IMR-90 (cell line): ENCODE measurements at regions not wholly inside any gene's neighbourhood (a gene's known extent, or its start where the extent isn't known, plus 50 kb on each side); places are given as distances from the start of the nearest gene placed in this dataset.

Experiments
- ATAC-seq: fragments of 200-7000 bp; cut with Tn5 transposase; 2 replicates; pipeline ENCODE4 v1.9.1; 2020; ENCODE audit warnings: low read depth, mild to moderate bottlenecking, moderate library complexity
- BruUV-seq: library from RNA; stranded (reverse); fragments of 400-500 nt; replicated peaks from 2 replicates; lab custom pipeline; 2021; lab: Mats Ljungman, UMichigan
- CTCF ChIA-PET: fragments of 300-600 bp; formaldehyde crosslinking; extraction: SDS; loops from one replicate; lab custom pipeline; 2021; ENCODE audit warnings: antibody characterized with exemption; lab: Yijun Ruan, JAX
- POLR2A ChIA-PET: fragments of 300-600 bp; sonication (Branson Sonifier 250); formaldehyde crosslinking; loops from one replicate; lab custom pipeline; 2022; ENCODE audit warnings: antibody characterized with exemption; ENCODE audit not compliant: unreplicated experiment; lab: Charles Lee
- DNase-seq: peaks from one replicate; pipeline ENCODE4 v3.0.0; 2013
- H2AFZ ChIP-seq: replicated peaks from 2 replicates; pipeline ENCODE3; 2013; ENCODE audit warnings: low read length, mild to moderate bottlenecking; ENCODE audit not compliant: poor library complexity
- H2AK5ac ChIP-seq: 2 replicates; pipeline ENCODE4 v1.6.1; 2013; ENCODE audit warnings: low read depth, low read length, inconsistent platforms
- H2AK9ac ChIP-seq: replicated peaks from 2 replicates; pipeline ENCODE3; 2013; ENCODE audit warnings: mild to moderate bottlenecking, low read depth, low read length, moderate library complexity; ENCODE audit not compliant: poor library complexity
- H2BK120ac ChIP-seq: 2 replicates; pipeline ENCODE4 v1.6.1; 2013; ENCODE audit warnings: low read depth, low read length, inconsistent platforms
- H2BK15ac ChIP-seq: 3 replicates; pipeline ENCODE4 v1.6.1; 2013; ENCODE audit warnings: low read depth, low read length, inconsistent platforms
- H2BK20ac ChIP-seq: 2 replicates; pipeline ENCODE4 v1.6.1; 2013; ENCODE audit warnings: low read depth, mild to moderate bottlenecking, inconsistent platforms, low read length, moderate library complexity
- H2BK5ac ChIP-seq: 2 replicates; pipeline ENCODE4 v1.6.1; 2013; ENCODE audit warnings: mild to moderate bottlenecking, low read depth, low read length, inconsistent platforms; ENCODE audit not compliant: poor library complexity, severe bottlenecking
- H3K14ac ChIP-seq: replicated peaks from 2 replicates; pipeline ENCODE4 v1.6.1; 2013; ENCODE audit warnings: low read depth, low read length, inconsistent platforms
- H3K18ac ChIP-seq: 2 replicates; pipeline ENCODE4 v1.6.1; 2013; ENCODE audit warnings: low read depth, low read length, control low read depth
- H3K23ac ChIP-seq: 2 replicates; pipeline ENCODE4 v1.6.1; 2013; ENCODE audit warnings: low read depth, low read length, inconsistent platforms
- H3K27ac ChIP-seq: 2 replicates; pipeline ENCODE4 v1.5.1; 2013; ENCODE audit warnings: mild to moderate bottlenecking, control low read depth, low read length; ENCODE audit not compliant: insufficient read depth
- H3K27me3 ChIP-seq: 2 replicates; pipeline ENCODE4 v1.6.1; 2013; ENCODE audit warnings: low read length; ENCODE audit not compliant: control insufficient read depth, insufficient read depth
- H3K36me3 ChIP-seq: 2 replicates; pipeline ENCODE4 v1.6.1; 2013; ENCODE audit warnings: low read length, mixed read lengths; ENCODE audit not compliant: control insufficient read depth, insufficient read depth
- H3K4ac ChIP-seq: 2 replicates; pipeline ENCODE4 v1.6.1; 2013; ENCODE audit warnings: low read depth, low read length, inconsistent platforms
- H3K4me1 ChIP-seq: 2 replicates; pipeline ENCODE4 v1.6.1; 2013; ENCODE audit warnings: low read length, mixed read lengths; ENCODE audit not compliant: control insufficient read depth, insufficient read depth
- H3K4me2 ChIP-seq: 2 replicates; pipeline ENCODE4 v1.6.1; 2013; ENCODE audit warnings: low read depth, mild to moderate bottlenecking, control low read depth, low read length, moderate library complexity
- H3K4me3 ChIP-seq: 2 replicates; pipeline ENCODE4 v1.5.1; 2013; ENCODE audit warnings: low read depth, mild to moderate bottlenecking, control low read depth, low read length, moderate library complexity; ENCODE audit not compliant: insufficient read depth
- H3K56ac ChIP-seq: 2 replicates; pipeline ENCODE4 v1.6.1; 2013; ENCODE audit warnings: low read length, inconsistent platforms; ENCODE audit not compliant: insufficient read depth; ENCODE audit errors: extremely low read depth
- H3K79me1 ChIP-seq, 2 experiments: 2 replicates each; pipeline ENCODE4 v1.6.1; 2013; ENCODE audit warnings: low read length in 2 of 2, inconsistent platforms in 1 of 2, low read depth in 1 of 2
- H3K9ac ChIP-seq: 2 replicates; pipeline ENCODE4 v1.6.1; 2013; ENCODE audit warnings: low read depth, low read length, control low read depth
- H3K9me1 ChIP-seq: 2 replicates; pipeline ENCODE4 v1.6.1; 2013; ENCODE audit warnings: low read length, inconsistent platforms; ENCODE audit not compliant: insufficient read depth
- H3K9me3 ChIP-seq: 2 replicates; pipeline ENCODE4 v1.6.1; 2013; ENCODE audit warnings: low read length; ENCODE audit not compliant: control insufficient read depth, insufficient read depth
- H4K20me1 ChIP-seq: 2 replicates; pipeline ENCODE4 v1.6.1; 2013; ENCODE audit warnings: low read length, inconsistent platforms; ENCODE audit not compliant: insufficient read depth
- H4K5ac ChIP-seq: 2 replicates; pipeline ENCODE4 v1.6.1; 2013; ENCODE audit warnings: mild to moderate bottlenecking, low read depth, low read length, control low read depth
- H4K8ac ChIP-seq, 2 experiments: 2 replicates each; pipeline ENCODE4 v1.6.1; 2013; ENCODE audit warnings: low read depth in 2 of 2, low read length in 2 of 2, control low read depth in 1 of 2, inconsistent platforms in 1 of 2
- H4K91ac ChIP-seq: 2 replicates; pipeline ENCODE4 v1.6.1; 2013; ENCODE audit warnings: low read depth, low read length, inconsistent platforms; ENCODE audit not compliant: insufficient read depth
- CHD1 ChIP-seq: IDR thresholded peaks from 2 replicates; pipeline ENCODE4 v1.6.1; 2012; ENCODE audit warnings: low read depth, low read length, improper control_type of control experiment
- ELK1 ChIP-seq: fragments of 150-350 bp; IDR thresholded peaks from 2 replicates; pipeline ENCODE4 v1.6.1; 2016; ENCODE audit warnings: low read depth, mild to moderate bottlenecking, low read length, moderate library complexity, borderline replicate concordance
- NFE2L2 ChIP-seq: fragments of 150-350 bp; IDR thresholded peaks from 2 replicates; pipeline ENCODE4 v1.6.1; 2016; ENCODE audit warnings: low read depth, mild to moderate bottlenecking, low read length
- RAD21 ChIP-seq: IDR thresholded peaks from 2 replicates; pipeline ENCODE4 v1.6.1; 2012; ENCODE audit warnings: low read length, improper control_type of control experiment
- RCOR1 ChIP-seq: IDR thresholded peaks from 2 replicates; pipeline ENCODE4 v1.6.1; 2012; ENCODE audit warnings: mild to moderate bottlenecking, low read length, improper control_type of control experiment; ENCODE audit not compliant: insufficient replicate concordance
- SMC3 ChIP-seq: fragments of 150-350 bp; IDR thresholded peaks from 2 replicates; pipeline ENCODE4 v1.6.1; 2016; ENCODE audit warnings: low read depth, mild to moderate bottlenecking, antibody characterized with exemption, low read length, moderate library complexity
- dilution Hi-C: fragments of 300-500 bp; cut with HindIII; formaldehyde crosslinking; loops from one replicate; pipeline ENCODE4 v1.14.3; 2018; ENCODE audit warnings: low sequenced_read_pairs; ENCODE audit not compliant: unreplicated experiment
- in situ Hi-C: fragments of 300-500 bp; cut with MboI; formaldehyde crosslinking; loops from 3 replicates; pipeline ENCODE4 v1.14.3; 2019; ENCODE audit warnings: low sequenced_read_pairs, inconsistent platforms, mixed read lengths
- intact Hi-C: fragments of 100-400 bp; cut with micrococcal nuclease; formaldehyde crosslinking; loops from 2 replicates; pipeline ENCODE4 v1.10.0; 2022

- H2AFZ ChIP-seq = no peak overlapping the region
- H3K4me1 ChIP-seq = no peaks in the 10 kb centered on the region
- no peak overlapping the region for H4K5ac ChIP-seq
- POLR2A ChIA-PET = no interaction called here
- in situ Hi-C loops (no loop called here), intact Hi-C loops (no loop called here), dilution Hi-C loops (no loop called here)
- ATAC-seq (no peak), DNase-seq (no peak)
- H3K56ac ChIP-seq = no peak overlapping the region
- no peak overlapping the region for H4K8ac ChIP-seq
- CTCF ChIA-PET = no interaction called here
- H4K91ac ChIP-seq = no peak overlapping the region
- H3K23ac ChIP-seq = no peak overlapping the region
- no TSS peak for BruUV-seq
- no peaks in the 10 kb centered on the region for H3K79me1 ChIP-seq
- no peak overlapping the region for H3K14ac ChIP-seq
- H3K36me3 ChIP-seq = no peaks in the 10 kb centered on the region
- no peaks in the 10 kb centered on the region for H3K9me3 ChIP-seq
- H3K18ac ChIP-seq = no peak overlapping the region
- no peak for TF ChIP-seq RCOR1
- no peak for TF ChIP-seq SMC3
- TF ChIP-seq CHD1 = no peak
- TF ChIP-seq ELK1 = no peak
- no peak for TF ChIP-seq RAD21
- no peak for TF ChIP-seq NFE2L2
- H3K27me3 ChIP-seq = no peaks in the 10 kb centered on the region
- H4K20me1 ChIP-seq = no peaks in the 10 kb centered on the region
- H3K4me3 ChIP-seq = no peak overlapping the region
- H3K9me1 ChIP-seq = no peaks in the 10 kb centered on the region
- no peak overlapping the region for H2BK15ac ChIP-seq
- no peak overlapping the region for H3K27ac ChIP-seq
- no peak overlapping the region for H3K9ac ChIP-seq
- H3K4me2 ChIP-seq = no peak overlapping the region
- H2BK120ac ChIP-seq = no peak overlapping the region
- H2BK20ac ChIP-seq = no peak overlapping the region
- H3K4ac ChIP-seq = no peak overlapping the region
- no peak overlapping the region for H2AK5ac ChIP-seq
- no peak overlapping the region for H2AK9ac ChIP-seq
- no peak overlapping the region for H2BK5ac ChIP-seq
Measured at GRCh38 chr3:106491796-106492195, 623.0 kb upstream of the CBLB start.
